ENCODE measurements at regions not wholly inside any gene's neighbourhood (a gene's known extent, or its start where the extent isn't known, plus 50 kb on each side); places are given as distances from the start of the nearest gene placed in this dataset.

- DNase-seq = no peak
These were observed 50.0 kb upstream of the TRPM1 start for GRCh38 chr15:31151301-31152233.

GRCh38 chr15:31153531-31153930 is 52.0 kb upstream of the TRPM1 start:
- DNase-seq = no peak

GRCh38 chr15:31155151-31155550 is 53.6 kb upstream of the TRPM1 start:
- DNase-seq = no peak

GRCh38 chr15:31156226-31156625 is 54.7 kb upstream of the TRPM1 start:
- no peak for DNase-seq

- DNase-seq = no peak
These were observed 55.3 kb upstream of the TRPM1 start for GRCh38 chr15:31156808-31157207.

GRCh38 chr15:31157644-31158069 is 56.1 kb upstream of the TRPM1 start:
- DNase-seq = no peak

- no peak for DNase-seq
These were observed 57.5 kb upstream of the TRPM1 start for GRCh38 chr15:31158858-31159569.

GRCh38 chr15:31159837-31160236 is 58.3 kb upstream of the TRPM1 start:
- DNase-seq = no peak

GRCh38 chr15:31160297-31160696 is 58.8 kb upstream of the TRPM1 start:
- no peak for DNase-seq

- DNase-seq = no peak
These were observed 59.4 kb upstream of the TRPM1 start for GRCh38 chr15:31160740-31161495.

GRCh38 chr15:31161951-31162350 is 60.4 kb upstream of the TRPM1 start:
- DNase-seq = no peak

- no peak for DNase-seq
These were observed 61.4 kb upstream of the TRPM1 start for GRCh38 chr15:31162721-31163510.

GRCh38 chr15:31163769-31164572 is 62.4 kb upstream of the TRPM1 start:
- DNase-seq = no peak

- no peak for DNase-seq
These were observed 63.0 kb upstream of the TRPM1 start for GRCh38 chr15:31164573-31164912.

- DNase-seq = no peak
These were observed 68.0 kb upstream of the TRPM1 start for GRCh38 chr15:31169558-31169957.

- DNase-seq = no peak
These were observed 70.2 kb upstream of the TRPM1 start for GRCh38 chr15:31171731-31172130.

- no peak for DNase-seq
These were observed 71.1 kb upstream of the TRPM1 start for GRCh38 chr15:31172606-31173005.

GRCh38 chr15:31173790-31174450 is 72.4 kb upstream of the TRPM1 start:
- no peak for DNase-seq

- DNase-seq = no peak
These were observed 74.0 kb upstream of the TRPM1 start for GRCh38 chr15:31175484-31175883.

- DNase-seq = no peak
These were observed 76.4 kb upstream of the TRPM1 start for GRCh38 chr15:31177951-31178350.

GRCh38 chr15:31178705-31179104 is 77.2 kb upstream of the TRPM1 start:
- no peak for DNase-seq

Measured in NCI-H187 (cell line).